HG02571 (cell line): ENCODE measurements at regions not wholly inside any gene's neighbourhood (a gene's known extent, or its start where the extent isn't known, plus 50 kb on each side); places are given as distances from the start of the nearest gene placed in this dataset.

Source experiments
- ATAC-seq: cut with Tn5 transposase; IDR thresholded peaks from one replicate; pipeline ENCODE4 v1.9.1; 2021; ENCODE audit warnings: mild to moderate bottlenecking, moderate library complexity; ENCODE audit not compliant: unreplicated experiment

- no peak for ATAC-seq
These were observed 147.5 kb upstream of the NCK2 start for GRCh38 chr2:105597011-105597805.

- no peak for ATAC-seq
These were observed 148.2 kb upstream of the NCK2 start for GRCh38 chr2:105596411-105596921.

GRCh38 chr2:105595536-105595935 lies 149.2 kb upstream of the NCK2 start:
- ATAC-seq: no peak

GRCh38 chr2:105593221-105593967 lies 151.3 kb upstream of the NCK2 start:
- no peak for ATAC-seq

- no peak for ATAC-seq
These were observed 152.4 kb upstream of the NCK2 start for GRCh38 chr2:105592288-105592687.

- ATAC-seq: no peak
These were observed 153.7 kb upstream of the NCK2 start for GRCh38 chr2:105590780-105591660.

GRCh38 chr2:105588581-105588980 lies 156.1 kb upstream of the NCK2 start:
- ATAC-seq: no peak

- ATAC-seq: no peak
These were observed 157.1 kb upstream of the NCK2 start for GRCh38 chr2:105587637-105588036.

GRCh38 chr2:105584435-105585010 lies 160.2 kb upstream of the NCK2 start:
- no peak for ATAC-seq

- no peak for ATAC-seq
These were observed 161.6 kb upstream of the NCK2 start for GRCh38 chr2:105582952-105583660.

- ATAC-seq: no peak
These were observed 163.2 kb upstream of the NCK2 start for GRCh38 chr2:105581555-105581944.

- ATAC-seq: no peak
These were observed 163.7 kb upstream of the NCK2 start for GRCh38 chr2:105580870-105581554.

GRCh38 chr2:105580216-105580615 lies 164.5 kb upstream of the NCK2 start:
- no peak for ATAC-seq

GRCh38 chr2:105578166-105578565 lies 166.5 kb upstream of the NCK2 start:
- no peak for ATAC-seq

GRCh38 chr2:105577762-105578161 lies 166.9 kb upstream of the NCK2 start:
- ATAC-seq: no peak

- ATAC-seq: no peak
These were observed 168.1 kb upstream of the NCK2 start for GRCh38 chr2:105576440-105577241.

- no peak for ATAC-seq
These were observed 168.7 kb upstream of the NCK2 start for GRCh38 chr2:105576050-105576439.

GRCh38 chr2:105575499-105576025 lies 169.2 kb upstream of the NCK2 start:
- no peak for ATAC-seq
